ENCODE measurements at regions not wholly inside any gene's neighbourhood (a gene's known extent, or its start where the extent isn't known, plus 50 kb on each side); places are given as distances from the start of the nearest gene placed in this dataset.

GRCh38 chr15:39092761-39093160 is 488.1 kb upstream of the THBS1 start:
- H3K4me1 ChIP-seq (ENCODE audit: insufficient read depth, insufficient read length): no peaks in the 10 kb centered on the region
- H3K4me3 ChIP-seq (ENCODE audit: insufficient read length, low read depth): no peak overlapping the region
- TF ChIP-seq ZNF274 (IDR thresholded peaks at IDR 0.05; ENCODE audit: low read depth, low read length): no peak
- TF ChIP-seq YY1 (IDR thresholded peaks at IDR 0.05; ENCODE audit: insufficient read depth, insufficient read length): no peak
- TF ChIP-seq SUZ12 (IDR thresholded peaks at IDR 0.05; ENCODE audit: extremely low read depth, insufficient read depth, insufficient read length): no peak
- H3K36me3 ChIP-seq (ENCODE audit: insufficient read depth, insufficient read length, low read length): no peaks in the 10 kb centered on the region
- DNase-seq (ENCODE audit: low read depth, low spot score): no peak
- no peaks in the 10 kb centered on the region for H3K9me3 ChIP-seq (ENCODE audit: insufficient read depth, low read length)
- H3K9ac ChIP-seq (ENCODE audit: insufficient read length, low read depth): no peak overlapping the region
- no peaks in the 10 kb centered on the region for H3K27me3 ChIP-seq (ENCODE audit: insufficient read depth, insufficient read length)

- TF ChIP-seq ZNF274 (IDR thresholded peaks at IDR 0.05; ENCODE audit: low read depth, low read length) (no peak), YY1 (IDR thresholded peaks at IDR 0.05; ENCODE audit: insufficient read depth, insufficient read length) (no peak), SUZ12 (IDR thresholded peaks at IDR 0.05; ENCODE audit: extremely low read depth, insufficient read depth, insufficient read length) (no peak)
- Histone ChIP-seq H3K4me3 (ENCODE audit: insufficient read length, low read depth) (no peak overlapping the region), H3K4me1 (ENCODE audit: insufficient read depth, insufficient read length) (no peaks in the 10 kb centered on the region), H3K9me3 (ENCODE audit: insufficient read depth, low read length) (no peaks in the 10 kb centered on the region), H3K36me3 (ENCODE audit: insufficient read depth, insufficient read length, low read length) (no peaks in the 10 kb centered on the region), H3K9ac (ENCODE audit: insufficient read length, low read depth) (no peak overlapping the region), H3K27me3 (ENCODE audit: insufficient read depth, insufficient read length) (no peaks in the 10 kb centered on the region)
- no peak for DNase-seq (ENCODE audit: low read depth, low spot score)
These were observed 486.8 kb upstream of the THBS1 start for GRCh38 chr15:39094116-39094515.

GRCh38 chr15:39095218-39095879 is 485.5 kb upstream of the THBS1 start:
- Histone ChIP-seq H3K36me3 (ENCODE audit: insufficient read depth, insufficient read length, low read length) (no peaks in the 10 kb centered on the region), H3K9ac (ENCODE audit: insufficient read length, low read depth) (no peak overlapping the region), H3K9me3 (ENCODE audit: insufficient read depth, low read length) (no peaks in the 10 kb centered on the region), H3K4me3 (ENCODE audit: insufficient read length, low read depth) (no peak overlapping the region), H3K27me3 (ENCODE audit: insufficient read depth, insufficient read length) (no peaks in the 10 kb centered on the region), H3K4me1 (ENCODE audit: insufficient read depth, insufficient read length) (no peaks in the 10 kb centered on the region)
- no peak for DNase-seq (ENCODE audit: low read depth, low spot score)
- TF ChIP-seq YY1 (IDR thresholded peaks at IDR 0.05; ENCODE audit: insufficient read depth, insufficient read length): no peak
- no peak for TF ChIP-seq ZNF274 (IDR thresholded peaks at IDR 0.05; ENCODE audit: low read depth, low read length)
- no peak for TF ChIP-seq SUZ12 (IDR thresholded peaks at IDR 0.05; ENCODE audit: extremely low read depth, insufficient read depth, insufficient read length)

- H3K4me3 ChIP-seq (ENCODE audit: insufficient read length, low read depth): no peak overlapping the region
- H3K36me3 ChIP-seq (ENCODE audit: insufficient read depth, insufficient read length, low read length): no peaks in the 10 kb centered on the region
- no peaks in the 10 kb centered on the region for H3K27me3 ChIP-seq (ENCODE audit: insufficient read depth, insufficient read length)
- no peaks in the 10 kb centered on the region for H3K9me3 ChIP-seq (ENCODE audit: insufficient read depth, low read length)
- H3K9ac ChIP-seq (ENCODE audit: insufficient read length, low read depth): no peak overlapping the region
- no peak for DNase-seq (ENCODE audit: low read depth, low spot score)
- TF ChIP-seq ZNF274 (IDR thresholded peaks at IDR 0.05; ENCODE audit: low read depth, low read length) (no peak), YY1 (IDR thresholded peaks at IDR 0.05; ENCODE audit: insufficient read depth, insufficient read length) (no peak), SUZ12 (IDR thresholded peaks at IDR 0.05; ENCODE audit: extremely low read depth, insufficient read depth, insufficient read length) (no peak)
- no peaks in the 10 kb centered on the region for H3K4me1 ChIP-seq (ENCODE audit: insufficient read depth, insufficient read length)
These were observed 484.2 kb upstream of the THBS1 start for GRCh38 chr15:39096608-39097205.

GRCh38 chr15:39099524-39099923 is 481.4 kb upstream of the THBS1 start:
- Histone ChIP-seq H3K4me3 (ENCODE audit: insufficient read length, low read depth) (no peak overlapping the region), H3K9ac (ENCODE audit: insufficient read length, low read depth) (no peak overlapping the region), H3K9me3 (ENCODE audit: insufficient read depth, low read length) (no peaks in the 10 kb centered on the region), H3K4me1 (ENCODE audit: insufficient read depth, insufficient read length) (no peaks in the 10 kb centered on the region), H3K36me3 (ENCODE audit: insufficient read depth, insufficient read length, low read length) (no peaks in the 10 kb centered on the region), H3K27me3 (ENCODE audit: insufficient read depth, insufficient read length) (no peaks in the 10 kb centered on the region)
- DNase-seq (ENCODE audit: low read depth, low spot score): no peak
- no peak for TF ChIP-seq ZNF274 (IDR thresholded peaks at IDR 0.05; ENCODE audit: low read depth, low read length)
- no peak for TF ChIP-seq SUZ12 (IDR thresholded peaks at IDR 0.05; ENCODE audit: extremely low read depth, insufficient read depth, insufficient read length)

- TF ChIP-seq ZNF274 (IDR thresholded peaks at IDR 0.05; ENCODE audit: low read depth, low read length) (no peak), YY1 (IDR thresholded peaks at IDR 0.05; ENCODE audit: insufficient read depth, insufficient read length) (no peak), SUZ12 (IDR thresholded peaks at IDR 0.05; ENCODE audit: extremely low read depth, insufficient read depth, insufficient read length) (no peak)
- no peak for DNase-seq (ENCODE audit: low read depth, low spot score)
- H3K36me3 ChIP-seq (ENCODE audit: insufficient read depth, insufficient read length, low read length): no peaks in the 10 kb centered on the region
- H3K4me1 ChIP-seq (ENCODE audit: insufficient read depth, insufficient read length): no peaks in the 10 kb centered on the region
- no peak overlapping the region for H3K4me3 ChIP-seq (ENCODE audit: insufficient read length, low read depth)
- H3K9ac ChIP-seq (ENCODE audit: insufficient read length, low read depth): no peak overlapping the region
- H3K9me3 ChIP-seq (ENCODE audit: insufficient read depth, low read length): no peaks in the 10 kb centered on the region
- H3K27me3 ChIP-seq (ENCODE audit: insufficient read depth, insufficient read length): no peaks in the 10 kb centered on the region
These were observed 480.7 kb upstream of the THBS1 start for GRCh38 chr15:39100106-39100660.

- Histone ChIP-seq H3K36me3 (ENCODE audit: insufficient read depth, insufficient read length, low read length) (no peaks in the 10 kb centered on the region), H3K9ac (ENCODE audit: insufficient read length, low read depth) (no peak overlapping the region), H3K9me3 (ENCODE audit: insufficient read depth, low read length) (no peaks in the 10 kb centered on the region), H3K4me1 (ENCODE audit: insufficient read depth, insufficient read length) (no peaks in the 10 kb centered on the region), H3K27me3 (ENCODE audit: insufficient read depth, insufficient read length) (no peaks in the 10 kb centered on the region), H3K4me3 (ENCODE audit: insufficient read length, low read depth) (no peak overlapping the region)
- DNase-seq (ENCODE audit: low read depth, low spot score): no peak
- no peak for TF ChIP-seq ZNF274 (IDR thresholded peaks at IDR 0.05; ENCODE audit: low read depth, low read length)
- no peak for TF ChIP-seq SUZ12 (IDR thresholded peaks at IDR 0.05; ENCODE audit: extremely low read depth, insufficient read depth, insufficient read length)
- no peak for TF ChIP-seq YY1 (IDR thresholded peaks at IDR 0.05; ENCODE audit: insufficient read depth, insufficient read length)
These were observed 478.4 kb upstream of the THBS1 start for GRCh38 chr15:39102431-39102830.
